Thyroid gland (tissue), 4 donors: ENCODE measurements at regions not wholly inside any gene's neighbourhood (a gene's known extent, or its start where the extent isn't known, plus 50 kb on each side); places are given as distances from the start of the nearest gene placed in this dataset.

Source experiments
- DNase-seq, 2 donors: peaks; one replicate each; pipeline ENCODE4 v3.0.0-alpha.2; 2019
- H3K27ac ChIP-seq, 3 donors: fragments of 200-600 bp; sonication (generic); 1 replicate in 2 of 3; 2 replicates in 1 of 3; pipeline ENCODE4 v1.5.1; 2016 to 2019; ENCODE audit warnings: mild to moderate bottlenecking in 1 of 3, moderate library complexity in 1 of 3
- H3K27me3 ChIP-seq: fragments of 200-600 bp; sonication (generic); one replicate; pipeline ENCODE4 v1.5.1; 2019
- H3K36me3 ChIP-seq, 2 donors: fragments of 200-600 bp; sonication (generic); one replicate each; pipeline ENCODE4 v1.5.1; 2016 to 2019
- H3K4me1 ChIP-seq, 2 donors: fragments of 200-600 bp; sonication (generic); one replicate each; pipeline ENCODE4 v1.5.1; 2017 to 2019
- H3K4me3 ChIP-seq, 3 donors: fragments of 200-600 bp; sonication (generic); replicated peaks in 1 of 3; 1 replicate in 2 of 3; 2 replicates in 1 of 3; pipeline ENCODE4 v1.5.1; 2016; ENCODE audit warnings: mild to moderate bottlenecking in 1 of 3
- H3K9me3 ChIP-seq: fragments of 200-600 bp; sonication (generic); one replicate; pipeline ENCODE4 v1.5.1; 2017
- POLR2A ChIP-seq, 2 donors: fragments of 450-650 bp; IDR thresholded peaks; one replicate each; pipeline ENCODE4 v1.6.1; 2017; ENCODE audit warnings: antibody characterized with exemption in 2 of 2, mild to moderate bottlenecking in 2 of 2, moderate library complexity in 1 of 2
- WGBS, 2 donors: methylation state at CpG; one replicate each; pipeline ENCODE4 v1.1.5; 2017; 5-methylcytosine and 5-hydroxymethylcytosine counted together
- intact Hi-C: fragments of 100-400 bp; cut with DNase I; formaldehyde crosslinking; loops from one replicate; pipeline ENCODE4 v1.15.1; 2023
- TF ChIP-seq, protein P1 (sequence below), 6 experiments: fragments of 200-600 bp in 3 of 6; fragments of 450-650 bp in 3 of 6; sonication (generic) in 3 of 6; IDR thresholded peaks; one replicate each; pipeline ENCODE4 v1.5.1; 2016 to 2019; ENCODE audit warnings: antibody characterized with exemption in 6 of 6, mild to moderate bottlenecking in 2 of 6, inconsistent platforms in 1 of 6, moderate library complexity in 1 of 6

- WGBS, 2 donors: 73 to 91% methylated on average over 4 of the region's 4 CpGs
- intact Hi-C loops: no loop called here
These were observed 171.3 kb upstream of the USP24 start for GRCh38 chr1:55386456-55386855.

GRCh38 chr1:55385402-55386018 is 170.3 kb upstream of the USP24 start:
- no peaks in the 10 kb centered on the region for H3K27me3 ChIP-seq
- peak overlapping the region in 2 of 3 donors; percentile 34 to 74 for H3K27ac ChIP-seq
- peaks cover 16 to 26% of the 10 kb centered on the region in 2 donors for H3K4me1 ChIP-seq
- intact Hi-C loops: no loop called here
- no peak overlapping the region for H3K4me3 ChIP-seq
- 97 to 98% methylated on average over 1 of the region's 1 CpG for WGBS, 2 donors
- no peaks in the 10 kb centered on the region for H3K9me3 ChIP-seq
- DNase-seq: no peak
- H3K36me3 ChIP-seq: no peaks in the 10 kb centered on the region
- no peak for TF ChIP-seq POLR2A (IDR thresholded peaks at IDR 0.05)
- TF ChIP-seq, protein P1, sequence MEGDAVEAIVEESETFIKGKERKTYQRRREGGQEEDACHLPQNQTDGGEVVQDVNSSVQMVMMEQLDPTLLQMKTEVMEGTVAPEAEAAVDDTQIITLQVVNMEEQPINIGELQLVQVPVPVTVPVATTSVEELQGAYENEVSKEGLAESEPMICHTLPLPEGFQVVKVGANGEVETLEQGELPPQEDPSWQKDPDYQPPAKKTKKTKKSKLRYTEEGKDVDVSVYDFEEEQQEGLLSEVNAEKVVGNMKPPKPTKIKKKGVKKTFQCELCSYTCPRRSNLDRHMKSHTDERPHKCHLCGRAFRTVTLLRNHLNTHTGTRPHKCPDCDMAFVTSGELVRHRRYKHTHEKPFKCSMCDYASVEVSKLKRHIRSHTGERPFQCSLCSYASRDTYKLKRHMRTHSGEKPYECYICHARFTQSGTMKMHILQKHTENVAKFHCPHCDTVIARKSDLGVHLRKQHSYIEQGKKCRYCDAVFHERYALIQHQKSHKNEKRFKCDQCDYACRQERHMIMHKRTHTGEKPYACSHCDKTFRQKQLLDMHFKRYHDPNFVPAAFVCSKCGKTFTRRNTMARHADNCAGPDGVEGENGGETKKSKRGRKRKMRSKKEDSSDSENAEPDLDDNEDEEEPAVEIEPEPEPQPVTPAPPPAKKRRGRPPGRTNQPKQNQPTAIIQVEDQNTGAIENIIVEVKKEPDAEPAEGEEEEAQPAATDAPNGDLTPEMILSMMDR (IDR thresholded peaks at IDR 0.05): no peak

More at GRCh38 chr1:55386456-55386855, 171.3 kb upstream of the USP24 start:
- Histone ChIP-seq H3K4me3 (no peak overlapping the region), H3K27ac (no peak overlapping the region), H3K4me1 (peaks cover 16 to 26% of the 10 kb centered on the region in 2 donors), H3K36me3 (no peaks in the 10 kb centered on the region), H3K9me3 (no peaks in the 10 kb centered on the region), H3K27me3 (no peaks in the 10 kb centered on the region)
- DNase-seq: no peak
- TF ChIP-seq, protein P1 (IDR thresholded peaks at IDR 0.05): no peak
- no peak for TF ChIP-seq POLR2A (IDR thresholded peaks at IDR 0.05)

- 50 to 53% methylated on average over 7 of the region's 7 CpGs for WGBS, 2 donors
- Histone ChIP-seq H3K27me3 (no peaks in the 10 kb centered on the region), H3K9me3 (no peaks in the 10 kb centered on the region), H3K4me1 (peaks cover 16 to 26% of the 10 kb centered on the region in 2 donors), H3K4me3 (no peak overlapping the region), H3K36me3 (no peaks in the 10 kb centered on the region), H3K27ac (peak overlapping the region; percentile 34 to 74 (median 35))
- intact Hi-C loops: no loop called here
- no peak for TF ChIP-seq POLR2A (IDR thresholded peaks at IDR 0.05)
- TF ChIP-seq, protein P1 (IDR thresholded peaks at IDR 0.05): no peak
- peak; percentile 38 to 53 for DNase-seq
These were observed 169.5 kb upstream of the USP24 start for GRCh38 chr1:55384637-55385036.

DNA sequence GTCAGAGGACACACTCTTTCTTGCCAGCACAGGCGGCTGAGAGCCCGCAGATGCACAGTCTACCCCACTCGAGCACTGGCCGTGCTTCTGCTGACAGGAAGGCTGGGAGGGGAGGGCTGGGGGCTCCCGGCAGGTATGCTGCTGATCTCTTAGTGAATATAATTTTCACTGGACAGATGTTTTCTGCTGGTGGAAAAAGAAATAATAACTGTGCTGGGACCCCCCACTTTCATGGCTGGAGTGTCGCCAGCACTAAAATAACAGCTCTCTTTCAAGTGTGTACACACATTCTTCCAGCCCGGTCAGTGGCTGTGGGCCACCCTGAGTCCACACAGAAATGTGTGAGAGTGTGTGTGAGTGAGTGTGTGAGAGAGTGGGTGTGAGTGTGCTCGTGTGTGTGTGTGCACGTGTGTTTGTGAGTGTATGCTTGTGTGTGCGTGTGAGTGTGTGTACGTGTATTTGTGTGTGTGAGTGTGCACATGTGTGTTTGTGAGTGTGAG is 167.7 kb upstream of the USP24 start:
- Histone ChIP-seq H3K4me3 (no peak overlapping the region), H3K4me1 (peaks cover 16 to 26% of the 10 kb centered on the region in 2 donors), H3K36me3 (no peaks in the 10 kb centered on the region), H3K27me3 (no peaks in the 10 kb centered on the region), H3K27ac (peak overlapping the region; percentile 67 to 74 (median 73)), H3K9me3 (no peaks in the 10 kb centered on the region)
- no peak for TF ChIP-seq POLR2A (IDR thresholded peaks at IDR 0.05)
- TF ChIP-seq, protein P1 (IDR thresholded peaks at IDR 0.05): no peak
- DNase-seq: peak; percentile 79 to 83
- intact Hi-C loops: no loop called here
- 32 to 38% methylated on average over 10 to 11 of the region's 11 CpGs for WGBS, 2 donors

DNA sequence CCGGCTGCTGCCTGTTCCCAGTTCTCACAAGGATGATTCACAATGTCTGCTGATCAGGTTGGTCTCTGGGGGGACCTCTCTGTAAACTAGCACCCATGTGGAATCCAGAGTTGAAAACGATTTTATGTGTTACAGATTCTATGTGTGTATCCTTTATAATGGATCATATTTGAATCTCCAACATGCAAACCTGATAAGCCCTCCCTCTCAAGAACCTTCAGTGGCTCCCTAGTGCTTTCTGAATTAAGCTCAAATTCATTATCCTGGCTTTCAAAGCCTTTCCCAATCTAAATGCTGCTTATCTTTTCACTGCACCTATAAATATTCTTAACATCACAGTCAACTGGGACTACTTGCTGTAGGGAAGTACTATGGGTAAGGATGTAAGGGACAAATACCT is 166.8 kb upstream of the USP24 start:
- DNase-seq: no peak
- TF ChIP-seq POLR2A (IDR thresholded peaks at IDR 0.05): no peak
- 88 to 91% methylated on average over 2 of the region's 2 CpGs for WGBS, 2 donors
- H3K27ac ChIP-seq: peak overlapping the region; percentile 67 to 74 (median 73)
- H3K27me3 ChIP-seq: no peaks in the 10 kb centered on the region
- intact Hi-C loops: no loop called here
- no peaks in the 10 kb centered on the region for H3K36me3 ChIP-seq
- peaks cover 16 to 26% of the 10 kb centered on the region in 2 donors for H3K4me1 ChIP-seq
- H3K9me3 ChIP-seq: no peaks in the 10 kb centered on the region
- H3K4me3 ChIP-seq: no peak overlapping the region
